T-helper 2 cell (primary cell): ENCODE measurements at regions not wholly inside any gene's neighbourhood (a gene's known extent, or its start where the extent isn't known, plus 50 kb on each side); places are given as distances from the start of the nearest gene placed in this dataset.
"Not testable (repeated sequence)": the region's sequence is repeated elsewhere in the genome, so short reads cannot be mapped to it uniquely, and the experiment has no call there.

Experiments used
- DNase-seq, 5 experiments: peaks; one replicate each; pipeline versions ENCODE4 v3.0.0 to v3.0.0-alpha.2; 2012 to 2022

DNA sequence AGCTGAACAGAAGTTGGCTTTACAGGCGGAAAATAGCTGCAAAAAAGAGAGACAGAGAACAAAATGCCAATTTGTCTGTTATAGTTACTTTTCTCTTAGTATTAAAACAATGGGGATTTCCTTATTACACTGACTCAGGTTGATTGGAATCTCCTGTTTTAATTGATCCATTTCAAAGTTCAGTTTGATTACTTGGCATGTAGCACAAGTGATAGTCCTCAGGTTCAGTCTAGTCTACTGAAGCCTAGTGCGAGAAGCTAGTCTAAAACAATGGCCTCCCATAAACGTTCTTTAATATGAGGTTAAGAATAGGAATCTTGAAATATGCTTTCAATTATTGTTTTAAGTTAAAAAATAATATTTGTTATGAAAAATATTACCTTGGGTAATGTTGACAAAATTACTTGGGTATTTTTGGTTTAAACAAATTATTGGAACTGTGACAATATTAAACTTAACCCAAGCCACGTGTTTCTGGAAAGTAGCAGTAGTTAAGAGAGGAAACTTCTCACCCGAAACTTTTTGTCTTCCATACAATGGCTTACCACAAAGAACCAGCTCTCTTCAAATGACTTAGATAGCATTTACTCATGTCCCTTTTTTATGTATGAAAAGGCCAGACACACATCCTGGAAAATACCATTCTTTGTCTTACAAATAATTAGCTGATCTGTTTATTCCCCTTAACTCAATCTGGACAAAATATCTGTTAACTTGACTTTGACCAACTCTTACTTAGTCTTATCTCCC is 1326.2 kb upstream of the TMEFF2 start:
- no peak for DNase-seq

DNA sequence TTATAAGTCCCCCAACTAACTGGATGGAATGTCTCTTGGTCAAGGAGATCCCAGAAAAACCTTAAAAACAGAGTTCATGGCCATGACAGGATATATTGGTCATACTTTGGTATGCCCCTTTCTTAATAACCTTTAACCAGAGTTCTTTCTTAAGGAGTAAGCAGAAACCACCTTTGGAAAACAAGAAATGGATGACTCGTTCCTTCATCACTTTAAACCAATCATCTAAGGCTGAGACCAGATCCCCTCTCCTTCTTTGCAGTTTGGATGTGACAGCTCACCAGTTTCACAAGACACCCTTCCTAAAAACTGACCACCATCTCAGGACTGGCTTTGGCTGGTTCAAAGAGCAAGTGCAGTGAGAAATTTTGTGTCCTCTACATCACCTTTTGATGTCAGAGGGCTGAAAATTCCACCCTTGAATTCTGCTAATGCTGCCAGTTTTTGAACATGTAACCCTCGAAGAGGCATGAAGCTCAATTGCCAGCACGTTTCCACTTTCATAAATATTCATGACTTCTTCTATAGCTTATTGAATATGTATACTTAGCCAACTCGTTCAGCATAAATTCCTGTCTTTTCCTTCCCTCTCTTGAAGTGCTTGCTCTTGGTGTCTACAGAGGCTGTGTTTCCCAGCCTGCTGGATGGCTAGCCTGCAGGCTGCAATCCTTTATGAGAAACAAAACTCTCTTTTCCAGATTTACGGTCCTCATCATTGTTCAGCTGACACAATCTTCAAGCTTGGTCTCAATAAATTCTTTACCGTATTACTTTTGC is 1323.5 kb upstream of the TMEFF2 start:
- no peak for DNase-seq

DNA sequence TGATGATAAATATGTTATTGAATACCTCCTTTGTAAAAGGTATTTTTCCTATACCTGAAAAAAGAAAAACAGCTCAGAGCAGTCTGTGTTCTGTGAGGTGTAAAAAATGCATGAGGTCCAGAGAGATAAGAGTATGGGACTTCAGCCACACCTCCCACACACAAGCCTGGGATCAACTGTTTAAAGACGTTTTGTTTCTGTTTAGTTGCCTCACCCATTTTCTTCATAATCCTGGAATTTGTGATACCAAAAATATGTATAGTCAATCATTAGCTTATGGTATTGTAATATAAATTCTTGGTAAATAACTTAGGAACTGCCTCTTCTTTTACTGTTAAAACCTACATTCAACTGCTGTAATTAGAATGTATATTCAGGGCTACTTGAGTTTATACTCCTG is 1322.9 kb upstream of the TMEFF2 start:
- no peak for DNase-seq

DNA sequence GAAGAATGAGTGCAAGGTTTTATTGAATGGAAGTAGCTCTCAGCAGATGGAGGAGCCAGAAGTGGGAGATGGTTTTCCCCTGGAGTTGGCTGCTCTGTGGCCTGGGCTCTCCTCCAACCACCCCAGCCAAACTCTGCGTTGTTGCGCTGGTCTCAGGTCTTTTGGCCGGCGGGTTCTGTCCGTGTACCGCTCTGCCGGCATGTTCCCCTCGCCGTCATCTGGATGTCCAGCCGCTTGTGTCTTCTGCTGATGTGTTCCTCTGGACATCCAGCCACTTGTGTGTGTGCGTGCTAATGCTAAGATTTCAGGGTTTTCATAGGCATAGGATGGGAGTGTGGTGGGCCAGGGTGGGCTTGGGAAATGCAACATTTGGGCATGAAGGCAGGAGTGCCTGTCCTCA is 1311.3 kb upstream of the TMEFF2 start:
- DNase-seq, result no peak

DNA sequence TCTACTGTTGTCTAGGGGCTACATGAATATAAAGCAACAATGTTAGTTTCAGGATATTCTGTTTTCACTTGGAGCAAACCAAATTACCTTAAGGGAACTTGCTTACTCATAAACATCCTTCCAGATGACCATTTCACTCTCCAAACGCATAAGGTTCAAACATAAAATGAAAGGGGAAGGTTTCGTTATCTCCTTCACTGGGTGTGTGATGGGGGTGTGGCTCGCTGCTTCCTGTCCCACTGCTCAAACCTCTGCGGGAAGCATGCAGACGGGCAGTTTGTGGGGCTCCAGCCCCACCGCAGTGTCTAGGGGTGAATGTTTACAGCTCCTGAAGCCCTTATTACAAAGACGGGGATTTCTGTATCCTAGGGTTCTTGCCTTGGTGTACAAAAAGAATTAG is 1310.9 kb upstream of the TMEFF2 start:
- no peak for DNase-seq

DNA sequence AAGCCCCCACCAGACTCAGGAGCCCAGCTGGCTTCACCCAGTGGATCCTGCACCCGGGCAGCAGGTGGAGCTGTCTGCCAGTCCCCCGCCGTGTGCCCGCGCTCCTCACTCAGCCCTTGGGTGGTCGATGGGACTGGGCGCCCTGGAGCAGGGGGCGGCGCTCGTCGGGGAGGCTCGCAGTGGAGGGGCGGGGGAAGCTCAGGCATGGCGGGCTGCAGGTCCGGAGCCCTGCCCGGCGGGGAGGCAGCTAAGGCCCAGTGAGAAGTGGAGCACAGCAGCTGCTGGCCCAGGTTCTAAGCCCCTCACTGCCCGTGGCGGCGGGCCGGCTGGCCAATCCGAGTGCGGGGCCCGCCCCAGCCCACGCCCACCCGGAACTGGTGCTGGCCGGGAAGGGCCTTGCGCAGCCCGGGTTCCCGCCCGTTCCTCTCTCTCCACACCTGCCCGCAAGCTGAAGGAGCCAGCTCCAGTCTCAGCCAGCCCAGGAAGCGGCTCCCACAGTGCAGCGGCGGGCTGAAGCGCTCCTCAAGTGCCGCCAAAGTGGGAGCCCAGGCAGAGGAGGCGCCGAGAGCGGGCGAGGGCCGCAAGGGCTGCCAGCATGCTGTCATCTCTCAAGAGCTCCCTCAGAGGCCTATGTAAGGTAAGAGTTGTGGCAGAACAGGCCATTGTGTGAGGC is 1307.8 kb upstream of the TMEFF2 start:
- no peak for DNase-seq

DNA sequence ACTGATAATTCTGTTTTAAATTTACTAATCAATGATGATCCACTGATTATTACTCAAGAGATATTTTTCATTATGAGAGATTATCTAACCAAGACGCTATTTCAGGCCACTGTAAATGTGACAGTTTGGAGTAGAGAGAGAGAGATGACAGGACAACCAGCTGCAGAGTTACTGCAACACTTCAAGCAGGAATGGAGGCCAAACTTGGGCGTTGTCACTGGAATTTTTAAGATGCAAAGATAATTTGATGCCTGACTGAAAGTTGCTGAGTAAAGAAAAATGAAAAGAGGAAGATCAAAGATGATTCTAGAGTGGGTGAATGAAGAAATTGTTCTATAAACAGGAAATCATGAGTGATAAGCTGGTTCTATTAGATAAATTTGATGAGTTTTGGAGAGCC is 1302.1 kb upstream of the TMEFF2 start:
- no peak for DNase-seq

DNA sequence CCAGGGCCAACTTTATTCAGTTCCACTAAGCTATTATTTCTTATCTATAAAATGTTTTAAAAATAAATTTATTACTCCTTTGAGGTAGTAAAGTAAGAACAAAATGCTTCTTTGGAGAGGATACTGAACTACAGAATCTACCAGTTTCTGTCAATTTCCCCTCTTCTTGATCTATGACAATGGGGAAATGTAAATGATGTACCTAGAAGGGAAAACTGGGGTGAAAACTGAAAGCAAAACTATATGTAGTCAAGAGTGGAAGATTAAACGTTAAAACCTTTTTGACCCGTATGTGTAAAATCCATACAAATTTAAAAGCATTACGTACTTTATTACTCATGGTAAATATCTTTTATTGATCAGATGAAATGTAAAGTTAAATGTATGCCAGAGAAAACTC is 1287.8 kb upstream of the TMEFF2 start:
- peak in 1 of 5 experiments; percentile 17 for DNase-seq

DNA sequence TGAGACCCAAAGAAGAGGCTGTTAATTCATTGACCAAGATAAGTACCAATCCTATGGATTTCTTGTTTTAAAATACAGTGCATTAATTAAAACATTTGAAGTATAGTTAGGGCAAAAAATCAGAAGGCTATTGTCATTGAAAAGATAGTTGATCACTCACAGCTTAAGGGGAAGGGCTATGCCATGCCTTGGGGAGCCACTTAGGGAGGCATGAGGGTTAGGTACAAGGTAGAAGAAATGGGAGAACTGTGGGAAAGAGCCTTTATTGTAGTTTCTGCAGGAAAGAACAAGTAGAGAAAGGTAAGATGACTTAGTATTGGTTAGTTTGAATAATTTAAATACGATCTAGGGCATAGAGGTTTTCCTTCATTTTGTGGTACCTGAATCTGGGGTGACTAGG is 1285.5 kb upstream of the TMEFF2 start:
- DNase-seq, result no peak

DNA sequence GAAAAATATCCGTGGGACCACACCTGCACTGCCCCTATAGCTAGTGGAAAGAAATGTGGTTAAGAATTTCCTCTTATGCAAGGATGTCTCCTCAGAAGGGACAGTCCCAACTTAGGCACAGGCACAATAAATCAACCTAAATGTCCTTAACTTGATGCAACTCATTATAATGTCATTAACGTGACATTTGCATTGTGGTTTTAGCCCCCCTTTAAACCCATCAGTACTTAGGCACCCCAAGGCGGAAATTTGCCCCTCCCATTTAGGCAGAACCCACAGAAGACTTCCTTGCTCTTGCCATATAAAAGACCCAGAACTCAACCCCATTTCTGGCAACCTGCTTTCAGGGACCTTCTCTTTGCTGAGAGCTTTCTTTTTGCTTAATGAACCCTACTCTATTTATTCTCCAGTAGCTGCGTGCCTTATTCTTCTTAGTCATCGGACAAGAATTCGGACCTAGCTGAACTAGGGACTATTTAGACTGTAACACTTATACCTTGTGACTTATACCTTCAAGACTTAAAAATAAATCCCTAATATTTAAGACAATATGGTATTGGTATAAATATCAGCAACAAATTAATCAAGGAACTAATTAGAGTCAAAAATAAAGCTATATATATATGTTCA is 1281.6 kb upstream of the TMEFF2 start:
- no peak for DNase-seq

DNA sequence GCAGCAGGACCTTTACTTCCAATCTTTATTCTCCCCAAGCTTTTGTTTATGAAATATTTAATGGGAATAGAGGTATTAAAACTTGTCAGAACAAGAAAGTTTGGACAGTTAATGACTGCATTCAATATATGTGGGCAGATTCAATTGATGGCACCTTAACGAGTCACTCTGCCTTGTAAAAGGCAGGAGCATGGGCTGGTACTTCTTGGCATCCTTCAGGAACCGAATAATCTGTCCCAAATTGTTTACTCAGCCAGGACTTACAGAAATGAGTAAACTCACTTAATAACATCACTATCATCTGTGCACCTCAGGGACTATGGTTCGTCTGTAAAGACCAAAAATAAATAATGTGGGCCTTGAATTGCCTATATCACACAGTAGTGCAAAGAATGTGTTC is 1280.3 kb upstream of the TMEFF2 start:
- DNase-seq, result no peak

DNA sequence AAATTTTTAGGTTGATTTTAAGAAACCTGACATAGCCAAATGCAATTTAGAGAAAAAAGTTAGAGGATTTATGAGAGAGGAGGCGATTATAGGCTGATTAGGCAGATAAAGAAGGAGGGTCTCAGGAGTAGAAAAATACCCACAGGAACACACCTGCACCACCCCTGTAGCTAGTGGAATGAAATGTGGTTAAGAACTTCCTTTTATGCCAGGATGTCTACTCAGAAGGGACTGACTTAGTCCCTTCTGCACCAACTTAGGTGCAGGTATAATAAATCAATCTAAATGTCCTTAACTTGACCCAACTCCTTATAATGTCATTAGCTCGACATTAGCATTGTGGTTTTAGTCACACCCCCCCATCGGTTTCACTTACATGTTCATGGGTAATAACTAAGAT is 1274.5 kb upstream of the TMEFF2 start:
- no peak for DNase-seq

DNA sequence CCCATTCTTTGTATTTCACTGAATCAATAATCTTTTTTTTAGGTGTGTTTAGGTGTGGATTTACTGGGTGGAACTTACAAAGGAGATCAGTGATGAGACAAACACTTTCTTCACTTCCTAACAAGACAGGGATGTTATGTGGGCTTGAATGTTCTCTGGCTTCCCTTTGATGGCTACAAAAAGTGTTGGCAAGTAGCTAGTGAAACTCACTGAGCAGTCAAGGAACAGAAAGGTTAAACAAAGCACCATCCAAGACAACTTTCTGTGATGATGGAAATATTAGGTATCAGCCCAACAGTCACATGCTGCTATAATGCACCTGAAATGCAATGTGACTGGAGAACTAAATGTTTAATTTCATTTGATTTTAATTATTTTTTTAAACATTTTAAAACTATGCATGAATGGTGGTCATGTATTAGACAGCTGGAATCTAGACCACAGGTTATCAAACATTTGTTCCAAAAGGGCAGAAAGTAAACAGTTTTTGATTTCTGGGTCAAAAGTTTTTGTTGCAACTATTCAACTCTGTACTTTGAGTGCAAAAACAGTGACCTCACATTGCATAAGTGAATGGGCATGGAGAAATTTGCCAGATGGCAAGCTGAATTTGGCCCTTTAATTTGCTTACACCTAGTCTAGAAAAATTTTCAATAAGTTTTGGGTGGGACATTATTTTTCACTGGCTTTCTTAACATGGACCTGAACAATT is 1272.7 kb upstream of the TMEFF2 start:
- DNase-seq, result no peak

DNA sequence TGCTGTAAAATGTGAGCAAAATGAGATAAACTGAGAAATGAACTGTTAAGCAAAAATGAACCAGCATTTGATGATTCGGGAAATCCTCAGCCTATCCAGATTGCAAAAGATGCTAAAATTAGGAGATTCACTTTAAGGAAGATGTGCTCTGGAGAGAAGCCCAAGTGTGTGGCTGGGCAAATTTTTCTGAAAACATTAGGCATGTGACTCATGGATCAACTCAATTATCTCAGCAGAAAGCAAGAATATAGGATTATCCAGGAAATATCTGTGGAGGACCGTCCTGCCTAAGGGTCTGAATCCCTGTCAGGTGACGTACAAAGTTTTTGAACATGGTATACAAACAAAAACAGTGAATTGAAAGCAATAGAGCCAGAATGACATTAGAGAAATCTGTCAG is 1268.3 kb upstream of the TMEFF2 start:
- no peak for DNase-seq

DNA sequence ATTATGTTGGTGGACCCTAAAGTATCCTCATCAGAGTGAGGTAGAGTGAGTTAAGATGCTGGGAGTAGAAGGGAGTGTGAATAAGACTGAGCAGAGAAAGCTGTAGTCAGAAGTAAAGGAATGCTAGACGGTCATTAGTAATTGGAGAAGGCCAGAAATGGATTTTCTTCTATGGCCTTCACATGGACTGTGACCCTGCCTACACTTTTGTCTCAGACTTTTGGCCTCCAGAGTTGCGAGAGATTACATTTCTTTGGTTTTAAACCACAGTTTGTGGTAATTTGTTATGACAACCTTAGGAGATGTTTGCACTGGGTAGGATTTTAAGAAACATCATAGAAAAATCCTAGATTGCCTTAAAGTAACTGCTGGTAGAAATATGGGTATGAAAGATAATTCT is 1267.7 kb upstream of the TMEFF2 start:
- DNase-seq, result no peak

DNA sequence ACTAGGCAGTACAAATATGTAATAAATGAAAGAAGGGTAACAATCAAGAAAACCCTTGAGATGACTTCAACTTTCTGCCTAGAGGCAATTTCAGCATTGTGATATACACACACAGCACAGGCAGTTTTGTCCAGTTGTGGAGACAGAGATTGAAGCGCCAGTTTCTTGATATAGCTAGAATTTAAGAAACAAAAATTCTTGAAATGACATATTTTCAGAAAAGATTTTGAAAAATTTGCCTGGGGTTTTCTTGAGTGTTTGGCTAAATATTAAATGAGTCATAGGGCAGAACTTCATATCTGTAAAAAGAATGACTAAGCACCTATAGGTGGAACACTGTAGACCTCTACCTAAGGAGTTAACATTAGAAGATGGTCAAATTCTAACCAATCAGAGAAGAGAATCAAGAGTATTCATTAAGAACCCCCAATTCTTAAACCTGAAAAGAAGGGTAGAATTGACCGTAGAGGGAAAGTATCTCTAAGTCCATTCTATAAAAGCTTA is 1266.8 kb upstream of the TMEFF2 start:
- no peak for DNase-seq

DNA sequence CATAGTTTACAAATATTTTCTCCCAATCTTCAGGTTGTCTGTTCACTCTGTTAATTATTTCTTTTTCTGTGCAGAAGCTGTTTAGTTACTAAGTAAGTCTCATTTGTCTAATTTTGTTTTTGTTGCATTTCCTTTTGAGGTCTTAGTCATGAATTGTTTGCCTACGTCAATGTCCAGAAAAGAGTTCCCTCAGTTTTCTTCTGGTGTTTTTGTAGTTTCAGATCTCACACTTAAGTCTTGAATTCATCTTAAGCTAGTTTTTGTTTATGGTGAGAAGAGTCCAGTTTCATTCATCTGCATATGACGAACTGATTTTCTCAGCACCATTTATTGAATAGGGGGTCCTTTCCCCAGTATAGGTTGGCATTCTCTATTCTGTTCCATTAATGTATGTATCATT is 1252.2 kb upstream of the TMEFF2 start:
- DNase-seq, result no peak

DNA sequence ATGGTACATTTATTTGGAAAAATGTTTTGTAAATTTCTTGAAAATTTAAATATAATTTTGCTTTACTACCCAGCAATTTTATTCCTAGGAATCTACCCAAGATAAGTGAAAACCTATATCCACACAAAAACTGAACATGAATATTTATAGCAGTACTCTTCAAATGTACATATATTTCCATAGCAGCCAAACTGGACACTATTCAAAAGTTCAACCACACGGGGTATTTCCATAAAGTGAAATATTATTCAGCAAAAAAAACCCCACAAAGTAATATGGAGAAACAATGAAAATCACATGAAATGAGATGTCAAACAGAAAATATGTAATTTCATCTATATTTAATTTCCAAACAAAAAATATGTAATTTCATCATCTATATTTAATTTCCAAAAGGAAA is 1247.6 kb upstream of the TMEFF2 start:
- DNase-seq, result no peak

DNA sequence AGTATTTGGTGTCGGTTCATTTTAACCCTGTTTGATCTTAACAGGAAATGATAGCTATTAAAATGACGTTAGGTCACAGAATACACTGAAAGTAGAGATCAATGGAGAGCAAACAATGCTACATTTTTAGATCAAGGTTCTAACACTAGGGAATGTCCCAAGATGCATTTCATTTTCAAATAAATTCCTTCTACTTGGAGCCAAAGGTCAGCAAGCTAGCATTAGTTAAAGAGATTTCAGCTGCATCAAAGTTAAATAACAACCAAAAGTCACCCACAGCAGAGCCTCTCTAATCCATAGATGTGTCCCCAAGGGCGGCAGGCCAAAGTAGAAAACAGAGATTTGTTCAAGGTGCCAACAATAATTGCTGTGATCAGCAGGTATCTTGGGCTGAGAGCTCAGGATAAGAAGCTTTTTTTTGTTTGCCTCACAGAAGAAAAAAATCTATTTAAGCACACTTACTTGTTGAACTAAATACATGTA is 1233.6 kb upstream of the TMEFF2 start:
- DNase-seq, result no peak

DNA sequence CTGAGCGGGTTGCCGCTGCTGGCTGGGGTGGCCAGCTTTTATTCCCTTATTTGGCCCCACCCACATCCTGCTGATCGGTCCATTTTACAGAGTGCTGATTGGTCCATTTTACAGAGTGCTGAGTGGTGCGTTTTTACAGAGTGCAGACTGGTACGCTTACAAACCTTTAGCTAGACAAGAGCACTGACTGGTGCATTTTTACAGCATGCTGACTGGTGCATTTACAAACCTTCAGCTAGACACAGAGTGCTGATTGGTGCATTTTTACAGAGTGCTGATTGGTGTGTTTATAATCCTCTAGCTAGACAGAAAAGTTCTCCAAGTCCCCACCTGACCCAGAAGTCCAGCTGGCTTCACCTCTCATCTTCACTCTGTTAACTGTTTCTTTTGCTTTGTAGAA is 1217.6 kb upstream of the TMEFF2 start:
- not testable (repeated sequence) for DNase-seq

DNA sequence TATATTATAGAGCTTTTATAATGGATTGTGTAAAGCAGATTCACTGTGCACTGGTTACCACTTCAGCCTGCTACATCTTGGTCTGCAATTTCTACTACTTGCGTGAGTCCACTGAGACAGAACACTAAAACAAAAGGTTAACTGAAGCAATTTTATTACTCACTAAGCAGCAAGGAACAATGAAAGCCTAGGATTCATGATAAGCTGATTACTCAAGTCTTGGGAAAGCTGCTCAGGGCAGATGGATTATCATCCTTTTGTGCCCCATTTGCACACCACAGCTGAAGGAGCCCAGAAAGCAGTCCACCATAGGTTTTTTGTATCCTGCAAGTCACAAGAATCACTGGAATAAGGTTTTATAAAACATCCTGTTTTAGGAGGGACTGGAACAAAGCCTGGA is 1215.2 kb upstream of the TMEFF2 start:
- DNase-seq, result no peak

DNA sequence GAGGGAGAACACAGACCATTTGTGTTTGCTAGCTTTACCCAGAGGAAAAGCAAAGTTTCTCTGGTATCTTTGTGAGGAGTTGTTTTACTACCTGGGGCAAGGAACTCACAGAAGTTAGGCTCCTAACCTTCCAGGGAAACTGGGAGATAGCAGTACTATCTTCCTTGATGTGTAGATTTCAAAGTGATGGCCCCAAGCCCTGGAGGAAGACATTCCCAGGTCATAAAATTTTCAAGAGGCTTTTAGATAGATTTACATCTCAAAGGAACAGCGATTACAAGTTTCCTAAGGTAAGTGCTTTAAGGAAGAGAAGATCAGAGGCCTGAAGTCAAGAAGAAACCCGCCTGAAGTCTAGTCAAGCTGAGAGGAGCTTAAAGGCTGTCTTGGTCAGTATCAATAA is 1187.8 kb upstream of the TMEFF2 start:
- DNase-seq, result no peak
